Uterus (tissue), 2 donors: ENCODE measurements at regions not wholly inside any gene's neighbourhood (a gene's known extent, or its start where the extent isn't known, plus 50 kb on each side); places are given as distances from the start of the nearest gene placed in this dataset.

ENCODE experiments used
- POLR2A ChIP-seq, 2 donors: fragments of 450-650 bp; IDR thresholded peaks; one replicate each; pipeline ENCODE4 v1.6.1; 2016; ENCODE audit warnings: antibody characterized with exemption in 2 of 2, mild to moderate bottlenecking in 1 of 2, moderate library complexity in 1 of 2
- TF ChIP-seq, protein P1 (sequence below), 4 experiments: fragments of 200-600 bp in 2 of 4; fragments of 450-650 bp in 2 of 4; sonication (generic) in 2 of 4; IDR thresholded peaks; one replicate each; pipeline ENCODE4 v1.5.1; 2016 to 2019; ENCODE audit warnings: antibody characterized with exemption in 4 of 4, mild to moderate bottlenecking in 2 of 4, moderate library complexity in 1 of 4

DNA sequence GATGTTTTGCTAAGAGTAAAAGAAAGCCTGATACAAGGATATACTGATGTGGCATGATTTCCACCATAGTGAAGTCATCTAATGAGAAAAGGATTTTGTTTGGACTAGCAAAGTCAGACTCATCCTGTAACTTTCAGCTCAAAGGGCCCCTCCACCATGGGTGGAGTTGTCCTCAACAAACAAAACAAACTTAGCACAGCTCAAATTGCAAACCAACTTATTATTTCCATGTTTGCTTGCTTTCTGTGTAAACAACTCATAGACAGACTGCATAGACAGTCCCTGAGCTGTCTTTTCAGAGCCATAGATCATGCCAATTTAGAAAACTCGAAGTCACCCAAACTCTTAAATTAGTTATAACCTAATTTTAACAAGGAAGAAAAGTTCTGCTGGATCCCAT is 69.4 kb upstream of the VAV3 start:
- TF ChIP-seq, protein P1, sequence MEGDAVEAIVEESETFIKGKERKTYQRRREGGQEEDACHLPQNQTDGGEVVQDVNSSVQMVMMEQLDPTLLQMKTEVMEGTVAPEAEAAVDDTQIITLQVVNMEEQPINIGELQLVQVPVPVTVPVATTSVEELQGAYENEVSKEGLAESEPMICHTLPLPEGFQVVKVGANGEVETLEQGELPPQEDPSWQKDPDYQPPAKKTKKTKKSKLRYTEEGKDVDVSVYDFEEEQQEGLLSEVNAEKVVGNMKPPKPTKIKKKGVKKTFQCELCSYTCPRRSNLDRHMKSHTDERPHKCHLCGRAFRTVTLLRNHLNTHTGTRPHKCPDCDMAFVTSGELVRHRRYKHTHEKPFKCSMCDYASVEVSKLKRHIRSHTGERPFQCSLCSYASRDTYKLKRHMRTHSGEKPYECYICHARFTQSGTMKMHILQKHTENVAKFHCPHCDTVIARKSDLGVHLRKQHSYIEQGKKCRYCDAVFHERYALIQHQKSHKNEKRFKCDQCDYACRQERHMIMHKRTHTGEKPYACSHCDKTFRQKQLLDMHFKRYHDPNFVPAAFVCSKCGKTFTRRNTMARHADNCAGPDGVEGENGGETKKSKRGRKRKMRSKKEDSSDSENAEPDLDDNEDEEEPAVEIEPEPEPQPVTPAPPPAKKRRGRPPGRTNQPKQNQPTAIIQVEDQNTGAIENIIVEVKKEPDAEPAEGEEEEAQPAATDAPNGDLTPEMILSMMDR (IDR thresholded peaks at IDR 0.05) = no peak
- TF ChIP-seq POLR2A (IDR thresholded peaks at IDR 0.05) = no peak
